ENCODE measurements at regions not wholly inside any gene's neighbourhood (a gene's known extent, or its start where the extent isn't known, plus 50 kb on each side); places are given as distances from the start of the nearest gene placed in this dataset.
A peak's percentile ranks its signal among the peaks of the same experiment; 100 is the strongest.
"Not testable (repeated sequence)": the region's sequence is repeated elsewhere in the genome, so short reads cannot be mapped to it uniquely, and the experiment has no call there.

GRCh38 chr18:10606881-10607280 lies 81.1 kb downstream of the NAPG start:
- H2AK5ac ChIP-seq (ENCODE audit: low read depth, low read length); H3K18ac ChIP-seq (ENCODE audit: extremely low read depth, low read length); H3K4ac ChIP-seq (replicated peaks; ENCODE audit: insufficient read length, low read depth, low read length); H3K14ac ChIP-seq (ENCODE audit: insufficient read length); H2AFZ ChIP-seq (ENCODE audit: low read length); H3K56ac ChIP-seq (replicated peaks; ENCODE audit: insufficient read length, low read depth, low read length); H3K4me3 ChIP-seq (ENCODE audit: extremely low read depth in 1 of 4, insufficient read depth in 2 of 4, low read depth in 3 of 4, low read length in 4 of 4); H3K27ac ChIP-seq (ENCODE audit: low read depth, low read length); H2BK20ac ChIP-seq (ENCODE audit: low read length); H4K5ac ChIP-seq (ENCODE audit: insufficient read length, low read depth, low read length); FAIRE-seq; H3K9ac ChIP-seq (replicated peaks in 1 of 4; ENCODE audit: extremely low read depth in 1 of 4, low read depth in 3 of 4, low read length in 3 of 4); H2BK12ac ChIP-seq (ENCODE audit: low read depth, low read length); H3K4me1 ChIP-seq (replicated peaks in 1 of 4; ENCODE audit: control insufficient read depth in 3 of 4, insufficient read depth in 4 of 4, low read length in 3 of 4); CTCF ChIA-PET (ENCODE audit: partially characterized antibody); H3K27me3 ChIP-seq (replicated peaks in 1 of 4; ENCODE audit: control insufficient read depth in 3 of 4, extremely low read depth in 1 of 4, insufficient read depth in 3 of 4, low read length in 3 of 4); H3K36me3 ChIP-seq (ENCODE audit: control insufficient read depth in 2 of 4, insufficient read depth in 4 of 4, low read length in 3 of 4); H2BK5ac ChIP-seq (ENCODE audit: low read depth, low read length); H3K23ac ChIP-seq (ENCODE audit: insufficient read length); H3K79me1 ChIP-seq (ENCODE audit: low read depth, low read length); DNase-seq (ENCODE audit: low read depth in 1 of 2, low spot score in 2 of 2); H2BK15ac ChIP-seq (ENCODE audit: low read length); H3K79me2 ChIP-seq (ENCODE audit: control insufficient read depth in 1 of 2, insufficient read depth in 2 of 2, low read length in 2 of 2); H4K91ac ChIP-seq (replicated peaks; ENCODE audit: insufficient read length, low read length); H3K23me2 ChIP-seq (ENCODE audit: low read depth, low read length); H2BK120ac ChIP-seq (replicated peaks; ENCODE audit: low read depth, low read length); H3K9me3 ChIP-seq (ENCODE audit: insufficient read depth in 2 of 2, low read depth in 1 of 2, low read length in 1 of 2); H3K4me2 ChIP-seq (ENCODE audit: insufficient read depth in 1 of 2, low read depth in 2 of 2, low read length in 2 of 2); H4K20me1 ChIP-seq (replicated peaks in 1 of 2; ENCODE audit: control insufficient read depth in 1 of 2, insufficient read depth in 2 of 2, low read length in 2 of 2); POLR2A ChIA-PET (ENCODE audit: partially characterized antibody); H4K8ac ChIP-seq (ENCODE audit: extremely low read depth, insufficient read depth, low read length): not testable (repeated sequence)
- 77% methylated on average over 3 of the region's 5 CpGs; no CpG with 5 or more reads in 1 of the 2 experiments for WGBS, 2 experiments (ENCODE audit: extremely low coverage in 1 of 2, insufficient coverage in 1 of 2, insufficient read length in 1 of 2, insufficient replicate concordance in 2 of 2, low coverage in 1 of 2, low lambda C conversion rate in 2 of 2, missing lambda C conversion rate in 1 of 2)

GRCh38 chr18:10607332-10608248 lies 81.8 kb downstream of the NAPG start:
- H3K56ac ChIP-seq (replicated peaks; ENCODE audit: insufficient read length, low read depth, low read length); H4K5ac ChIP-seq (ENCODE audit: insufficient read length, low read depth, low read length); H4K8ac ChIP-seq (ENCODE audit: extremely low read depth, insufficient read depth, low read length); H3K27me3 ChIP-seq (replicated peaks in 1 of 4; ENCODE audit: control insufficient read depth in 3 of 4, extremely low read depth in 1 of 4, insufficient read depth in 3 of 4, low read length in 3 of 4); H4K20me1 ChIP-seq (replicated peaks in 1 of 2; ENCODE audit: control insufficient read depth in 1 of 2, insufficient read depth in 2 of 2, low read length in 2 of 2); H2AFZ ChIP-seq (ENCODE audit: low read length); H3K9me3 ChIP-seq (ENCODE audit: insufficient read depth in 2 of 2, low read depth in 1 of 2, low read length in 1 of 2); CTCF ChIA-PET (ENCODE audit: partially characterized antibody); POLR2A ChIA-PET (ENCODE audit: partially characterized antibody); H3K9ac ChIP-seq (replicated peaks in 1 of 4; ENCODE audit: extremely low read depth in 1 of 4, low read depth in 3 of 4, low read length in 3 of 4); H3K23me2 ChIP-seq (ENCODE audit: low read depth, low read length); H2BK5ac ChIP-seq (ENCODE audit: low read depth, low read length); H2BK20ac ChIP-seq (ENCODE audit: low read length); H3K18ac ChIP-seq (ENCODE audit: extremely low read depth, low read length); DNase-seq (ENCODE audit: low read depth in 1 of 2, low spot score in 2 of 2); H3K4me3 ChIP-seq (ENCODE audit: extremely low read depth in 1 of 4, insufficient read depth in 2 of 4, low read depth in 3 of 4, low read length in 4 of 4); H2AK5ac ChIP-seq (ENCODE audit: low read depth, low read length); H2BK120ac ChIP-seq (replicated peaks; ENCODE audit: low read depth, low read length); H3K4me1 ChIP-seq (replicated peaks in 1 of 4; ENCODE audit: control insufficient read depth in 3 of 4, insufficient read depth in 4 of 4, low read length in 3 of 4); H3K79me1 ChIP-seq (ENCODE audit: low read depth, low read length); H3K79me2 ChIP-seq (ENCODE audit: control insufficient read depth in 1 of 2, insufficient read depth in 2 of 2, low read length in 2 of 2); H3K4me2 ChIP-seq (ENCODE audit: insufficient read depth in 1 of 2, low read depth in 2 of 2, low read length in 2 of 2); H3K14ac ChIP-seq (ENCODE audit: insufficient read length); H4K91ac ChIP-seq (replicated peaks; ENCODE audit: insufficient read length, low read length); H3K4ac ChIP-seq (replicated peaks; ENCODE audit: insufficient read length, low read depth, low read length); H3K27ac ChIP-seq (ENCODE audit: low read depth, low read length); H2BK12ac ChIP-seq (ENCODE audit: low read depth, low read length); H2BK15ac ChIP-seq (ENCODE audit: low read length); H3K36me3 ChIP-seq (ENCODE audit: control insufficient read depth in 2 of 4, insufficient read depth in 4 of 4, low read length in 3 of 4); H3K23ac ChIP-seq (ENCODE audit: insufficient read length): not testable (repeated sequence)
- 80% methylated on average over 5 of the region's 38 CpGs; no CpG with 5 or more reads in 1 of the 2 experiments for WGBS, 2 experiments (ENCODE audit: extremely low coverage in 1 of 2, insufficient coverage in 1 of 2, insufficient read length in 1 of 2, insufficient replicate concordance in 2 of 2, low coverage in 1 of 2, low lambda C conversion rate in 2 of 2, missing lambda C conversion rate in 1 of 2)
- FAIRE-seq, result peak; percentile 68
